ENCODE measurements at regions not wholly inside any gene's neighbourhood (a gene's known extent, or its start where the extent isn't known, plus 50 kb on each side); places are given as distances from the start of the nearest gene placed in this dataset.

DNA sequence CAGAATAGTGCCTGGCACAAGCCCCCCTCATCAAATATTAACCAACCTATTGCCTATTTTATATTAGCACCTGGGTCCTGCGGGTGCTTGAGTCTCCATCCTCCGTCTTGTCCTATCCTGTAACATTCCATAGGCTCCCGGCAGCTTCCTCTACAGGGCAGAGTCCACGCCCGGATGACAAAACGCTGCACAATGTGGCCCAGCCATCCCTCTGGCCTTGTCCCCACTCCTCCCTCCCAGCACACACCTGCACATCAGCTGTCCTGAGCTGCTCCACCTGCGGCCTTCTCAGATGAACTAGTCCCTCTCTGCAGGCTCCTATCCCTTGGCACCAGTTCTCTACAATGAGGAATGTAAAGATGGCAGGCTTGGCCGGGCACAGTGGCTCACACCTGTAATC, 153.5 kb upstream of the PDE1C start:
- TF ChIP-seq POLR2A (IDR thresholded peaks at IDR 0.05) (no peak), POLR2AphosphoS5 (IDR thresholded peaks at IDR 0.05) (no peak)
- TF ChIP-seq, protein P1, sequence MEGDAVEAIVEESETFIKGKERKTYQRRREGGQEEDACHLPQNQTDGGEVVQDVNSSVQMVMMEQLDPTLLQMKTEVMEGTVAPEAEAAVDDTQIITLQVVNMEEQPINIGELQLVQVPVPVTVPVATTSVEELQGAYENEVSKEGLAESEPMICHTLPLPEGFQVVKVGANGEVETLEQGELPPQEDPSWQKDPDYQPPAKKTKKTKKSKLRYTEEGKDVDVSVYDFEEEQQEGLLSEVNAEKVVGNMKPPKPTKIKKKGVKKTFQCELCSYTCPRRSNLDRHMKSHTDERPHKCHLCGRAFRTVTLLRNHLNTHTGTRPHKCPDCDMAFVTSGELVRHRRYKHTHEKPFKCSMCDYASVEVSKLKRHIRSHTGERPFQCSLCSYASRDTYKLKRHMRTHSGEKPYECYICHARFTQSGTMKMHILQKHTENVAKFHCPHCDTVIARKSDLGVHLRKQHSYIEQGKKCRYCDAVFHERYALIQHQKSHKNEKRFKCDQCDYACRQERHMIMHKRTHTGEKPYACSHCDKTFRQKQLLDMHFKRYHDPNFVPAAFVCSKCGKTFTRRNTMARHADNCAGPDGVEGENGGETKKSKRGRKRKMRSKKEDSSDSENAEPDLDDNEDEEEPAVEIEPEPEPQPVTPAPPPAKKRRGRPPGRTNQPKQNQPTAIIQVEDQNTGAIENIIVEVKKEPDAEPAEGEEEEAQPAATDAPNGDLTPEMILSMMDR (IDR thresholded peaks at IDR 0.05): no peak
